ENCODE measurements at regions not wholly inside any gene's neighbourhood (a gene's known extent, or its start where the extent isn't known, plus 50 kb on each side); places are given as distances from the start of the nearest gene placed in this dataset.

DNA sequence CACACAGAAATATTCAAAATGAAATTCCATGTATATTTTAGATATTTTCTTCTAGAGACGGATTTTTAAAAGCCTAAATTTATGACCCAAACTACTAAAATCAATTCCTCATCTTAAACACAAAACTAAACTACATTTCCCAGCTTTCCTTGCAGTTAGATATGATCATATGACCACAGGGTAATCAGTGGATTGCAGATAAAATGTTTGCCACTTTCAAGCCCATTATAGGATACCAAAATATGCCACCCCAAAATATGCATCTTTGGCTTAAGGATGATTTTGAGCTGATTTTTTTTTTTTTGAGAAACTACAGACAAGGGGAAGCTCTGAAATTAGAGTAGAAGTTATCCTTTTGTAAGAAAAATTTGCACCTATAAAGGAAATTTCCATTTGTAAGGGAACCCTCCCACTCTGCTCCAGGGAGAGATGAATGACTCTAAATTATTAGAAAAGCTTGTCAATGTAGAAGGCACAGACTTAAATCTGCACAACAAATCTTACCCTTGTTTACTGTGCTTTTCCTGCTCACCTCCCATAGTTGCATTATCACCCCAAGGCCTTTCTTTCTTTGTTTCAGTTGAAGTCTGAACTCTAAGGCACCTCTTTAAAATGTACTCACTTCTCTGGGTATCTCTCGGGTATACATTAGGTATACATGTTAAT is 503.0 kb downstream of the PDHA2 start:
- H3K4me3 ChIP-seq (ENCODE audit: low read depth, low read length) = no peak overlapping the region
- TF ChIP-seq, protein P1, sequence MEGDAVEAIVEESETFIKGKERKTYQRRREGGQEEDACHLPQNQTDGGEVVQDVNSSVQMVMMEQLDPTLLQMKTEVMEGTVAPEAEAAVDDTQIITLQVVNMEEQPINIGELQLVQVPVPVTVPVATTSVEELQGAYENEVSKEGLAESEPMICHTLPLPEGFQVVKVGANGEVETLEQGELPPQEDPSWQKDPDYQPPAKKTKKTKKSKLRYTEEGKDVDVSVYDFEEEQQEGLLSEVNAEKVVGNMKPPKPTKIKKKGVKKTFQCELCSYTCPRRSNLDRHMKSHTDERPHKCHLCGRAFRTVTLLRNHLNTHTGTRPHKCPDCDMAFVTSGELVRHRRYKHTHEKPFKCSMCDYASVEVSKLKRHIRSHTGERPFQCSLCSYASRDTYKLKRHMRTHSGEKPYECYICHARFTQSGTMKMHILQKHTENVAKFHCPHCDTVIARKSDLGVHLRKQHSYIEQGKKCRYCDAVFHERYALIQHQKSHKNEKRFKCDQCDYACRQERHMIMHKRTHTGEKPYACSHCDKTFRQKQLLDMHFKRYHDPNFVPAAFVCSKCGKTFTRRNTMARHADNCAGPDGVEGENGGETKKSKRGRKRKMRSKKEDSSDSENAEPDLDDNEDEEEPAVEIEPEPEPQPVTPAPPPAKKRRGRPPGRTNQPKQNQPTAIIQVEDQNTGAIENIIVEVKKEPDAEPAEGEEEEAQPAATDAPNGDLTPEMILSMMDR (IDR thresholded peaks at IDR 0.05; ENCODE audit: insufficient read depth, low read depth, low read length, missing control alignments) = no peak
- no peak for DNase-seq (ENCODE audit: low read depth)

DNA sequence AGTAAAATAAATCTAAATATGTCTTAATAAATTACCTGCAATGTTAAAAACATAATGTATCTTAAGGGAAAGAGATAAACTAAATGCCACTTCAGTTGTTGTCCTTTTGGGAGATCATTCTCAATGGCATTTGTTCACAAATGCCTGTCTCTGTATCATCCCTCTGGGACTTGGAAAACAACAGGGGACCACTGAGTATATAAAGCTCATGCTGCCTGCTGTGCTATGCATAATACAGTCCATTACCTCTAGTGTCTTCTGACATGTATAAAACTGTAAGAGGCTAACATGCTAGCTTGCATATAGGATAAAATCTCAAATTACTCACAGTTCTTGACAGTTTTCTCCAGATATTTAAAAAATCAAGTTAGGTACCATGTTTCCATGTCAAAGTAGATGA is 503.9 kb downstream of the PDHA2 start:
- no peak overlapping the region for H3K4me3 ChIP-seq (ENCODE audit: low read depth, low read length)
- TF ChIP-seq, protein P1 (IDR thresholded peaks at IDR 0.05; ENCODE audit: insufficient read depth, low read depth, low read length, missing control alignments) = no peak
- DNase-seq (ENCODE audit: low read depth) = no peak

- no peak for DNase-seq (ENCODE audit: low read depth)
- TF ChIP-seq, protein P1 (IDR thresholded peaks at IDR 0.05; ENCODE audit: insufficient read depth, low read depth, low read length, missing control alignments) = no peak
- H3K4me3 ChIP-seq (ENCODE audit: low read depth, low read length) = no peak overlapping the region
Observed at GRCh38 chr4:96347582-96347981, 507.7 kb downstream of the PDHA2 start.

GRCh38 chr4:96352051-96352517 is 512.2 kb downstream of the PDHA2 start:
- TF ChIP-seq, protein P1 (IDR thresholded peaks at IDR 0.05; ENCODE audit: insufficient read depth, low read depth, low read length, missing control alignments) = peak; percentile 10
- no peak overlapping the region for H3K4me3 ChIP-seq (ENCODE audit: low read depth, low read length)
- peak; percentile 6 for DNase-seq (ENCODE audit: low read depth)

DNA sequence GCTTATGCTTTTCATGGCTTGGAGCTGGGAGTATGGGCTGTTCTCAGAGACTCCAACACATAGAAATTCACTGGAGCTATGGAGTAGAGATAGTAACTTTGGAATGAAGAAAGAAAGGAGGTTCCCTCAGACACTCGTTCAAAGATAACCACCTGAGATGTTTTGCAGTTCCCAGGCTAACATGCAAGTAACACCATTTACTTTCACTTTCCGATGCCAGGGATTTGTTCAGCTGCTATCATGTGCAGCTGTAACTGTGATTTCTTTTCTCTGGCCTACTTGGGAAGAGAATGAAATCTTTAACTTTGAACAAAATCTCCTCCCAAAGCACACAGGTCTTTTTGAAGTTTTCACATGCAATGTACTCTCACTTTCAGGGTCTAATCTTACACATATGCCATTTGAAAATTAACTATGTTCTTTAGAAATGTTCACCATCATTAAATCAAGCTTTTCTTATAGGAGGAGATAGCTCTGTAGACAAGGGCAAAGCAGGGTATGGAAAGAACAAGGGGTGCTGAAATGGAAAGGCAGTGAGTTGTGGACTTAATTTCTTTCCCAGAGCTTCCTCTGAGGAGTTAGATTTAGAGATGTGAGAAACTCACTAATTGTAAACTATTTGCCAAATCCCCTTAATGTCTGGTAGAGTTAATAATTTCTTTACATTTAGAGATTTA is 514.3 kb downstream of the PDHA2 start:
- no peak for DNase-seq (ENCODE audit: low read depth)
- H3K4me3 ChIP-seq (ENCODE audit: low read depth, low read length) = no peak overlapping the region
- TF ChIP-seq, protein P1 (IDR thresholded peaks at IDR 0.05; ENCODE audit: insufficient read depth, low read depth, low read length, missing control alignments) = no peak

DNA sequence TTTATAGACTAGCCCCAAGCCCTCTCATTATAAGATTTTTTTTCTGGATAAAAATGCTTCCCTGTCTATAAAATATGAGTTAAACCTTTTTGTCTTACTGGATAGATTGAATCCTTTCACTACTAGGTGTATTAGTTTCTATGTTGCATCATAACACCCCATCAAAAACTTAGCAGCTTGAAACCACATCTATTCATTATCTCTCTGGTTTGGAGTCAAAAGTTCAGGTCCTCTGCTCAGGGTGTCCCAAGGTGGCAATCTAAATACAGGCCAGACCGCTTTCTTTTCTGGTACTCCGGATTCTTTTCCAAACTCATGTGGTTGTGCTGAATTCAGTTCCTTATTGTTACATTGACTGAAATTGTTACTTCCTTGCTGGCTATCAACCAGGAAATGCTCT is 515.5 kb downstream of the PDHA2 start:
- TF ChIP-seq, protein P1 (IDR thresholded peaks at IDR 0.05; ENCODE audit: insufficient read depth, low read depth, low read length, missing control alignments) = no peak
- no peak overlapping the region for H3K4me3 ChIP-seq (ENCODE audit: low read depth, low read length)
- DNase-seq (ENCODE audit: low read depth) = no peak
